Stimulated activated CD8-positive, alpha-beta memory T cell treated with anti-CD3 and anti-CD28 coated beads, Interleukin-2, amount 100 ng/mL, for 48 hours (primary cell): ENCODE measurements at regions not wholly inside any gene's neighbourhood (a gene's known extent, or its start where the extent isn't known, plus 50 kb on each side); places are given as distances from the start of the nearest gene placed in this dataset.

ENCODE experiments used
- DNase-seq, 2 donors: peaks; one replicate each; pipeline ENCODE4 v3.0.0-alpha.2; 2020; ENCODE audit warnings: low read depth in 2 of 2

- DNase-seq, result no peak
Measured at GRCh38 chr10:78186572-78186971, 152.9 kb downstream of the RPS24 start.

- no peak for DNase-seq
Measured at GRCh38 chr10:78187371-78187770, 153.7 kb downstream of the RPS24 start.

- no peak for DNase-seq
Measured at GRCh38 chr10:78188446-78188845, 154.8 kb downstream of the RPS24 start.

GRCh38 chr10:78190051-78190825 lies 156.6 kb downstream of the RPS24 start:
- no peak for DNase-seq

- no peak for DNase-seq
Measured at GRCh38 chr10:78191301-78191700, 157.6 kb downstream of the RPS24 start.

- DNase-seq, result no peak
Measured at GRCh38 chr10:78193189-78193588, 159.5 kb downstream of the RPS24 start.

- DNase-seq, result no peak
Measured at GRCh38 chr10:78194050-78194449, 160.4 kb downstream of the RPS24 start.

- no peak for DNase-seq
Measured at GRCh38 chr10:78194539-78195402, 161.1 kb downstream of the RPS24 start.

GRCh38 chr10:78196396-78196795 lies 162.7 kb downstream of the RPS24 start:
- DNase-seq, result no peak

GRCh38 chr10:78196964-78197363 lies 163.3 kb downstream of the RPS24 start:
- no peak for DNase-seq

- DNase-seq, result no peak
Measured at GRCh38 chr10:78197628-78198272, 164.1 kb downstream of the RPS24 start.

- DNase-seq, result no peak
Measured at GRCh38 chr10:78199005-78199725, 165.5 kb downstream of the RPS24 start.

GRCh38 chr10:78199759-78200158 lies 166.1 kb downstream of the RPS24 start:
- DNase-seq, result no peak

GRCh38 chr10:78200686-78201085 lies 167.0 kb downstream of the RPS24 start:
- no peak for DNase-seq

GRCh38 chr10:78202386-78202785 lies 168.7 kb downstream of the RPS24 start:
- no peak for DNase-seq

GRCh38 chr10:78203915-78204818 lies 170.5 kb downstream of the RPS24 start:
- no peak for DNase-seq

GRCh38 chr10:78205457-78206016 lies 171.9 kb downstream of the RPS24 start:
- no peak for DNase-seq

GRCh38 chr10:78207216-78207615 lies 173.6 kb downstream of the RPS24 start:
- DNase-seq, result no peak

- no peak for DNase-seq
Measured at GRCh38 chr10:78207776-78208175, 174.1 kb downstream of the RPS24 start.

GRCh38 chr10:78209970-78210369 lies 176.3 kb downstream of the RPS24 start:
- no peak for DNase-seq
